SU-DHL-6 (cell line): ENCODE measurements at regions not wholly inside any gene's neighbourhood (a gene's known extent, or its start where the extent isn't known, plus 50 kb on each side); places are given as distances from the start of the nearest gene placed in this dataset.

Source experiments
- H2AFZ ChIP-seq: fragments of 200-600 bp; sonication (generic); 2 replicates; pipeline ENCODE4 v1.6.1; 2014; ENCODE audit warnings: low read depth, mild to moderate bottlenecking, moderate library complexity, mixed read lengths, antibody characterized with exemption, low read length; ENCODE audit not compliant: severe bottlenecking
- H3F3A ChIP-seq: fragments of 200-600 bp; shearing (Covaris generic); 2 replicates; pipeline ENCODE4 v1.6.0; 2016; ENCODE audit warnings: antibody characterized with exemption, mild to moderate bottlenecking; ENCODE audit not compliant: insufficient read depth
- H3K27ac ChIP-seq: fragments of 200-600 bp; sonication (generic); 2 replicates; pipeline ENCODE4 v1.5.1; 2016; ENCODE audit warnings: low read depth, mild to moderate bottlenecking, low read length, moderate library complexity, mixed read lengths
- H3K27me3 ChIP-seq: fragments of 200-600 bp; sonication (generic), shearing (Covaris generic); 2 replicates; pipeline ENCODE4 v1.6.0; 2014; ENCODE audit warnings: mild to moderate bottlenecking, low read length
- H3K36me3 ChIP-seq: fragments of 200-600 bp; sonication (generic); 2 replicates; pipeline ENCODE4 v1.6.1; 2014; ENCODE audit warnings: mild to moderate bottlenecking, low read length, mixed read lengths
- H3K4me2 ChIP-seq: fragments of 300-600, 200-600 bp; shearing (Covaris generic), sonication (generic); 2 replicates; pipeline ENCODE4 v1.6.0; 2014; ENCODE audit warnings: low read length, low read depth, mild to moderate bottlenecking; ENCODE audit not compliant: poor library complexity, severe bottlenecking
- H3K4me3 ChIP-seq: fragments of 200-600 bp; sonication (generic); 2 replicates; pipeline ENCODE4 v1.5.1; 2014; ENCODE audit warnings: antibody characterized with exemption, low read length, mild to moderate bottlenecking, mixed read lengths; ENCODE audit not compliant: insufficient read depth, poor library complexity, severe bottlenecking
- H3K79me2 ChIP-seq: fragments of 200-600 bp; sonication (generic); 2 replicates; pipeline ENCODE4 v1.6.1; 2014; ENCODE audit warnings: mild to moderate bottlenecking, low read length, moderate library complexity; ENCODE audit not compliant: insufficient read depth
- H3K9ac ChIP-seq: fragments of 200-600 bp; sonication (generic); 2 replicates; pipeline ENCODE4 v1.7.0; 2014; ENCODE audit warnings: mild to moderate bottlenecking, low read length
- H3K9me2 ChIP-seq: fragments of 200-600 bp; sonication (generic); replicated peaks from 2 replicates; pipeline ENCODE4 v1.6.1; 2014; ENCODE audit warnings: low read length; ENCODE audit not compliant: insufficient read depth
- H3K9me3 ChIP-seq: fragments of 200-600 bp; sonication (generic); 2 replicates; pipeline ENCODE4 v1.6.1; 2014; ENCODE audit warnings: low read length, mixed read lengths; ENCODE audit not compliant: insufficient read depth
- H4K20me1 ChIP-seq: fragments of 200-600 bp; sonication (generic); 2 replicates; pipeline ENCODE4 v1.6.1; 2014; ENCODE audit warnings: low read depth, mild to moderate bottlenecking, antibody characterized with exemption, low read length, moderate library complexity, mixed read lengths
- EZH2phosphoT487 ChIP-seq: fragments of 200-600 bp; sonication (generic), shearing (Covaris generic); conservative IDR thresholded peaks from 2 replicates; pipeline ENCODE4 v1.6.1; 2018; ENCODE audit warnings: mild to moderate bottlenecking, antibody characterized with exemption, low read length, moderate library complexity, mixed read lengths
- TF ChIP-seq, protein P1 (sequence below): fragments of 200-600 bp; sonication (generic); IDR thresholded peaks from one replicate; pipeline ENCODE4 v1.5.1; 2017; ENCODE audit warnings: antibody characterized with exemption, mild to moderate bottlenecking, low read length, moderate library complexity; ENCODE audit not compliant: insufficient read depth, poor library complexity, severe bottlenecking

GRCh38 chr15:62708470-62708869, 334.1 kb upstream of the TPM1 start:
- Histone ChIP-seq H2AFZ (no peak overlapping the region), H3K36me3 (no peaks in the 10 kb centered on the region), H3K27me3 (no peaks in the 10 kb centered on the region), H3K4me3 (no peak overlapping the region), H3K9ac (no peak overlapping the region), H4K20me1 (no peaks in the 10 kb centered on the region), H3F3A (no peaks in the 10 kb centered on the region), H3K79me2 (no peaks in the 10 kb centered on the region), H3K4me2 (no peak overlapping the region), H3K27ac (no peak overlapping the region), H3K9me2 (no peaks in the 10 kb centered on the region), H3K9me3 (no peaks in the 10 kb centered on the region)
- TF ChIP-seq, protein P1, sequence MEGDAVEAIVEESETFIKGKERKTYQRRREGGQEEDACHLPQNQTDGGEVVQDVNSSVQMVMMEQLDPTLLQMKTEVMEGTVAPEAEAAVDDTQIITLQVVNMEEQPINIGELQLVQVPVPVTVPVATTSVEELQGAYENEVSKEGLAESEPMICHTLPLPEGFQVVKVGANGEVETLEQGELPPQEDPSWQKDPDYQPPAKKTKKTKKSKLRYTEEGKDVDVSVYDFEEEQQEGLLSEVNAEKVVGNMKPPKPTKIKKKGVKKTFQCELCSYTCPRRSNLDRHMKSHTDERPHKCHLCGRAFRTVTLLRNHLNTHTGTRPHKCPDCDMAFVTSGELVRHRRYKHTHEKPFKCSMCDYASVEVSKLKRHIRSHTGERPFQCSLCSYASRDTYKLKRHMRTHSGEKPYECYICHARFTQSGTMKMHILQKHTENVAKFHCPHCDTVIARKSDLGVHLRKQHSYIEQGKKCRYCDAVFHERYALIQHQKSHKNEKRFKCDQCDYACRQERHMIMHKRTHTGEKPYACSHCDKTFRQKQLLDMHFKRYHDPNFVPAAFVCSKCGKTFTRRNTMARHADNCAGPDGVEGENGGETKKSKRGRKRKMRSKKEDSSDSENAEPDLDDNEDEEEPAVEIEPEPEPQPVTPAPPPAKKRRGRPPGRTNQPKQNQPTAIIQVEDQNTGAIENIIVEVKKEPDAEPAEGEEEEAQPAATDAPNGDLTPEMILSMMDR, result no peak
- TF ChIP-seq EZH2phosphoT487, result no peak

GRCh38 chr15:62709261-62709660, 333.3 kb upstream of the TPM1 start:
- H3K27me3 ChIP-seq, result no peaks in the 10 kb centered on the region
- no peak overlapping the region for H3K4me2 ChIP-seq
- H3K9me2 ChIP-seq, result no peaks in the 10 kb centered on the region
- no peak overlapping the region for H3K9ac ChIP-seq
- no peaks in the 10 kb centered on the region for H3K9me3 ChIP-seq
- no peaks in the 10 kb centered on the region for H4K20me1 ChIP-seq
- no peak overlapping the region for H2AFZ ChIP-seq
- no peaks in the 10 kb centered on the region for H3F3A ChIP-seq
- H3K79me2 ChIP-seq, result no peaks in the 10 kb centered on the region
- no peak for TF ChIP-seq EZH2phosphoT487
- TF ChIP-seq, protein P1, result no peak
- H3K36me3 ChIP-seq, result no peaks in the 10 kb centered on the region
- no peak overlapping the region for H3K4me3 ChIP-seq
- H3K27ac ChIP-seq, result no peak overlapping the region

- no peak overlapping the region for H3K27ac ChIP-seq
- no peak overlapping the region for H2AFZ ChIP-seq
- no peaks in the 10 kb centered on the region for H3K9me3 ChIP-seq
- H3K27me3 ChIP-seq, result no peaks in the 10 kb centered on the region
- no peaks in the 10 kb centered on the region for H3K9me2 ChIP-seq
- no peaks in the 10 kb centered on the region for H3K36me3 ChIP-seq
- no peaks in the 10 kb centered on the region for H3K79me2 ChIP-seq
- no peaks in the 10 kb centered on the region for H4K20me1 ChIP-seq
- no peak overlapping the region for H3K4me3 ChIP-seq
- H3K4me2 ChIP-seq, result no peak overlapping the region
- H3K9ac ChIP-seq, result no peak overlapping the region
- no peak for TF ChIP-seq EZH2phosphoT487
- H3F3A ChIP-seq, result no peaks in the 10 kb centered on the region
These were observed 330.7 kb upstream of the TPM1 start for GRCh38 chr15:62711691-62712454.

GRCh38 chr15:62712455-62712839, 330.1 kb upstream of the TPM1 start:
- Histone ChIP-seq H4K20me1 (no peaks in the 10 kb centered on the region), H3K79me2 (no peaks in the 10 kb centered on the region), H3K36me3 (no peaks in the 10 kb centered on the region), H3K9me2 (no peaks in the 10 kb centered on the region), H3K4me2 (no peak overlapping the region), H3F3A (no peaks in the 10 kb centered on the region), H3K4me3 (no peak overlapping the region), H3K9me3 (no peaks in the 10 kb centered on the region), H3K27me3 (no peaks in the 10 kb centered on the region), H2AFZ (no peak overlapping the region), H3K27ac (no peak overlapping the region), H3K9ac (no peak overlapping the region)
- no peak for TF ChIP-seq EZH2phosphoT487
- TF ChIP-seq, protein P1, result no peak
